NB4 (cell line): ENCODE measurements at regions not wholly inside any gene's neighbourhood (a gene's known extent, or its start where the extent isn't known, plus 50 kb on each side); places are given as distances from the start of the nearest gene placed in this dataset.

Experiments
- MAX ChIP-seq: IDR thresholded peaks from 2 replicates; pipeline ENCODE4 v1.6.1; 2011; ENCODE audit warnings: low read depth, low read length
- MYC ChIP-seq: IDR thresholded peaks from 2 replicates; pipeline ENCODE4 v1.6.1; 2011; ENCODE audit warnings: low read depth, low read length
- POLR2A ChIP-seq: IDR thresholded peaks from 2 replicates; pipeline ENCODE4 v1.6.1; 2011; ENCODE audit warnings: mild to moderate bottlenecking; ENCODE audit not compliant: insufficient read length; ENCODE audit errors: extremely low read depth
- TF ChIP-seq, protein P1 (sequence below): IDR thresholded peaks from one replicate; pipeline ENCODE4 v1.5.1; 2012; ENCODE audit warnings: low read depth, low read length

GRCh38 chr7:115822380-115822779 is 208.2 kb downstream of the TFEC start:
- no peak for TF ChIP-seq POLR2A
- TF ChIP-seq, protein P1, sequence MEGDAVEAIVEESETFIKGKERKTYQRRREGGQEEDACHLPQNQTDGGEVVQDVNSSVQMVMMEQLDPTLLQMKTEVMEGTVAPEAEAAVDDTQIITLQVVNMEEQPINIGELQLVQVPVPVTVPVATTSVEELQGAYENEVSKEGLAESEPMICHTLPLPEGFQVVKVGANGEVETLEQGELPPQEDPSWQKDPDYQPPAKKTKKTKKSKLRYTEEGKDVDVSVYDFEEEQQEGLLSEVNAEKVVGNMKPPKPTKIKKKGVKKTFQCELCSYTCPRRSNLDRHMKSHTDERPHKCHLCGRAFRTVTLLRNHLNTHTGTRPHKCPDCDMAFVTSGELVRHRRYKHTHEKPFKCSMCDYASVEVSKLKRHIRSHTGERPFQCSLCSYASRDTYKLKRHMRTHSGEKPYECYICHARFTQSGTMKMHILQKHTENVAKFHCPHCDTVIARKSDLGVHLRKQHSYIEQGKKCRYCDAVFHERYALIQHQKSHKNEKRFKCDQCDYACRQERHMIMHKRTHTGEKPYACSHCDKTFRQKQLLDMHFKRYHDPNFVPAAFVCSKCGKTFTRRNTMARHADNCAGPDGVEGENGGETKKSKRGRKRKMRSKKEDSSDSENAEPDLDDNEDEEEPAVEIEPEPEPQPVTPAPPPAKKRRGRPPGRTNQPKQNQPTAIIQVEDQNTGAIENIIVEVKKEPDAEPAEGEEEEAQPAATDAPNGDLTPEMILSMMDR: no peak
- TF ChIP-seq MYC: no peak
- no peak for TF ChIP-seq MAX
